Stimulated activated CD4-positive, alpha-beta T cell treated with anti-CD3 and anti-CD28 coated beads, Interleukin-2, amount 100 ng/mL, for 48 hours (primary cell): ENCODE measurements at regions not wholly inside any gene's neighbourhood (a gene's known extent, or its start where the extent isn't known, plus 50 kb on each side); places are given as distances from the start of the nearest gene placed in this dataset.
A peak's percentile ranks its signal among the peaks of the same experiment; 100 is the strongest.

Source experiments
- DNase-seq, 2 donors: peaks; one replicate each; pipeline ENCODE4 v3.0.0-alpha.2; 2020

- DNase-seq: no peak
Observed at GRCh38 chr11:104404231-104405175, 240.6 kb upstream of the PDGFD start.

DNA sequence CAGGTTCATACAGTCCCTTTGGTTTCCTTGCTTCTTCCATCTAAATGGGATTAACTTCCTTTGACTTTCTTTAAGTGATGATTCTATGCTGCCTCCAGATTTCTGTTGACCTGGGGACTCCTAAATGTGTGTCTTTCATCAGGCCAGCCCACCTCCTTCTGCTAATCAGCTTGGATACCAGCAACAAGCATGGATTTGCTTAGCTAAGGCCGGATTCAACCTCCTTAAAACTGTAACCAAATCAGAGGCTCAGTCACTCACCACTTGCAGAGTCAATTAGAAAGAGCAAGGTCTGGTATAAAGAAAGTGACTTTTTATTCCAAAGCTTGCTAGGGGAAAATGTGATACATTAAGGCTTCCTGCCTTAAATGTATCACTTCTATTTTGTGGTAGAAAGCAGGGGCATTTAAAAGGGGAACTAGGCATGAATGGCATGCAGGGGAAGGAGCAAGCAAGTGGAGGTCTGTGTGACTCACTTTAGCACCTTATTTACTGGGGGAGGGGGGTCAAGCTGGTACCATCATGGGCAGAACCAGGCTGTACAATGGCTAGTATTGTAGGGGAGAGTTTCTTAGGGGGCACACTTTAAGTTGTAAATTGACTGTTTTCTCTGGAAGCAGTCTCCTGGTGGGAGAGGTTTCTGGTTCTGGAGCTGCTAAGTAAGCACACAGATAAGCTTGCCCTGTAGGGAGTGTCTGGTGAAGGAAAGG, 239.0 kb upstream of the PDGFD start:
- no peak for DNase-seq

- DNase-seq: no peak
Observed at GRCh38 chr11:104394508-104394907, 230.6 kb upstream of the PDGFD start.

DNA sequence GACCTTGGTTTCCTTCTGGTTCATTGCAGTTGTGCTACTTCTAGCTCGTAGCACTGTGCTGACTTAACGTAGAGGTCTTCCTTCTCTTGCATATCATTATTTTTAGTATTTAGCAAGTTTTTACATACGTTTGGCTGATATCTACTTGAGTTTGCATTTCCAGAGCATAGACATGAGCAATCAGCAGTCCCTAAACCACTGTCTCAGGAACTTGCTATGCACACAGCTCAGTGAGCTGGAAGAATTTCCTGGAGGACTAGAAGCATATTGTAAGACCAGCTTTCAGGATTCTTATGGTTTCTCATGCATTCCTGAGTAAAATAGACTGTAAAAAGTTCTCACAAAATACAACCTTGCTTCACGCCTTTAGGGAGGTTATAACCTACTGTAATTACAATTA, 226.7 kb upstream of the PDGFD start:
- DNase-seq: no peak

- DNase-seq: no peak
Observed at GRCh38 chr11:104385884-104386283, 221.9 kb upstream of the PDGFD start.

- no peak for DNase-seq
Observed at GRCh38 chr11:104380358-104380757, 216.4 kb upstream of the PDGFD start.

DNA sequence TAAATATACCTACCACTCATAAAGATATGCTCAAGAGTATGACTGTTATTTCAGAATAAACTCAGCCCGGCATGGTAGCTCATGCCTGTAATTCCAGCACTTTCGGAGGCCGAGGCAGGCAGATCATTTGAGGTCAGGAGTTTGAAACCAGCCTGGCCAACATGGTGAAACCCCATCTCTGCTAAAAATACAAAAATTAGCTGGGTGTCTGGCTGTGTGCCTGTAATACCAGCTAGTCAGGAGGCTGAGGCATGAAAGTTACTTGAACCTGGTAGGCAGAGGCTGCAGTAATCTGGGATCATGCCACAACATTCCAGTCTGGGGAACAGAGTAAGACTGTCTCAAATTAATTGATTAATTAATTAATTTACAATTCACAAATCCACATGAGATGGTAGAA, 208.2 kb upstream of the PDGFD start:
- no peak for DNase-seq

DNA sequence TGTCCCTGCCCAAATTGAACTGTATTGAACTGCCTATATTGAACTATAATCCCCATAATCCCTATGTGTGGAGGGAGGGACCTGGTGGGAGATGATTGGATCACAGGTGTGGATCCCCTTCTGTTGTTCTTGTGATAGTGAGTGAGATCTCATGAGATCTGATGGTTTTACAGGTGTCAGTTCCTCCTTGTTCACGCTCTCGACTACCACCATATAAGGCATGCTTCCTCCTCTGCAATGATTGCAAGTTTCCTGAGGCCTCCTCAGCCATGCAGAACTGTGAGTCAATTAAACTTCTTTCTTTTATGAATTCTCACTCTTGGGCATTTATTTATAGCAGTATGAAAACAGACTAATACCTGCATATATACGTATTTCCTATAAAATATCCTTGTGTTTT, 206.5 kb upstream of the PDGFD start:
- DNase-seq: no peak

- no peak for DNase-seq
Observed at GRCh38 chr11:104369761-104370160, 205.8 kb upstream of the PDGFD start.

- DNase-seq: no peak
Observed at GRCh38 chr11:104366321-104366734, 202.4 kb upstream of the PDGFD start.

DNA sequence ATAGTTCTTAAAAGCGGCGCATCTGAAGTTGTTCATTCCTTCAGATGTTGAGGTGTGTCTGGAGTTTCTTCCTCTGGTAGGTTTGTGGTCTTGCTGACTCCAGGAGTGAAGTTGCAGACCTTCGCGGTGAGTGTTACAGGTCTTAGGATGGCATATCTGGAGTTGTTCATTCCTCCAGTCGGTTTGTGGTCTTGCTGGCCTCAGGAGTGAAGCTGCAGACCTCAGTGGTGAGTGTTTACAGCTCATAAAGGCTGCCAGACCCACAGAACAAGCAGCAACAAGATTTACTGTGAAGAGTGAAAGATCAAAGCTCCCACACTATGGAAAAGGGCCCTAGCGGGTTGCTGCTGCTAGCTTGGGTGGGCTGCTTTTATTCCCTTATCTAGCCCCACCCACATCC, 201.7 kb upstream of the PDGFD start:
- no peak for DNase-seq

DNA sequence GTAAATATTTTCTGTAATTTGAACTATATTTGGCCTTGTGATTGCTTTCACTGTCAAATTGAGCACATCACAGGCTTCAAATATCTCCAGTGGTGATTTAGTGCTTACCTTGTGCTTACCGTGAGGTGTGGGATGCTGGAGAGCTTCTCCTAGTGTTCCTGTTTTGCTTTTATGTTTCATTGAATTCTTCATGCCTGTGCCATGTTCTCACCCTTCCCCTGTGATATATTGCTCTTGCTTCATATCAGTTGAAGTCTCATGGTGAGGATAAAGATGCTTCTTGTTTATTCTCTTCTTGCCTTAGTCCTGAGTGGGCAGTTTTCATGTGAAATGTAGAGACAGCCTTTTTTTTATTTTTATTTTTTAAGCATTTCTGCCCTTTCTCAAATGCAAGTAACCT, 198.0 kb upstream of the PDGFD start:
- DNase-seq: no peak

GRCh38 chr11:104352036-104352435, 188.1 kb upstream of the PDGFD start:
- DNase-seq: no peak

GRCh38 chr11:104343578-104343977, 179.6 kb upstream of the PDGFD start:
- DNase-seq: no peak

DNA sequence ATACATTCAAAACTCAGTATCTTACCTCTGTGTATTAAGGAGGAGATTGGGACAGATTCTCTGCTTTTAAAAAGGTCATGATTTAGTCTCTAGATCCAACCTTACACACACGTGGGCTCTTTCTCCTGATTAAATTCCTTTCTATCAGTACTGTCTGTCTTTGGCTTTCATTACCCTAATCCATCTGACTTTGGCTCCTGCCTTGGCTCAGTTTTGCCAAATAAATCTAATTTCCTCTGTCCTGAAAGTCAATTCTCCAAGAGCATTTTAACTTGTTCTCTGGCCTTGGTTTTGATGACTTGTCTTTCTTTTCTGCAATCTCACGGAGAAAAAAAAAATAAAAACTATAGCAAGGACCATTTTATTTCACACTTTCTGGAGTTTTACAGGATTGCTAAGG, 176.6 kb upstream of the PDGFD start:
- DNase-seq: no peak

GRCh38 chr11:104339380-104339831, 175.5 kb upstream of the PDGFD start:
- DNase-seq: no peak

DNA sequence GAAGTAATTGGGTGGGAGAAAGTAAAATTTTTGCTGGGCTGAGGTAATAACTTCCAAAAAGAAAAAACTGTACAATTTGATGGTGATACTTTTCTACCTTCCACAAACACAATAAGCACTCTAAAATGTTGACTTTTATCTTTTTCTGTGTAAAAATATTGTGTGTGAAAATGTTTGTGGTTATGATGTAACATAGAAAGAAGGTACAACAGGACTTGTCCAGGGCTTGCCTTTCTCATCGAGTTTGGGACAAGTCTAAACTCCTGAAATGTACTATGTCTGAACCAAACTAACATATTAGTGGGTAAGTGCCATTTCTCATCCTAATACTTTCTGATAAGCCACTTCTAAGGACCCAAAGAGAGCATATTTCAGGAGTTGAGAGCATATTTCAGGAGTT, 174.2 kb upstream of the PDGFD start:
- no peak for DNase-seq

DNA sequence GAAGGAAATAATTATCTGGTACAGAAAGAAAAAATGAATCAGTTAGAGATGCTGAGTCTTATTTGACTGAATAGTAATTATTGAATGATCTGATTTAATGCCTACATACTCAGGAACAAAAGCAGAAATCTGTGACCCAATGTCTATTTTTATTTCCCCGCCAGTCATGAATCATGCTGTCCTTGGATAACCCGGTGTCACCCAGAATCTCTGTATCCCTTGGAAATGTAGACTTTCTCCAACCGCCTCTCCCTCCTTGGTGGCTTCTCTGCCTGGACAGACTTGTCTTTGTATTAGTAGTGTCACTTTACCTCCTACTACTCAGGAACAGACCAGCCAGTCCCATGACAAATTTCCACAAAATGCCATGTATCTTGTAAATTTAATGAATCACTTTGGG, 173.3 kb upstream of the PDGFD start:
- DNase-seq: no peak

GRCh38 chr11:104333977-104334376, 170.0 kb upstream of the PDGFD start:
- peak in 1 of 2 donors; percentile 1 for DNase-seq

GRCh38 chr11:104332110-104332509, 168.2 kb upstream of the PDGFD start:
- DNase-seq: no peak

DNA sequence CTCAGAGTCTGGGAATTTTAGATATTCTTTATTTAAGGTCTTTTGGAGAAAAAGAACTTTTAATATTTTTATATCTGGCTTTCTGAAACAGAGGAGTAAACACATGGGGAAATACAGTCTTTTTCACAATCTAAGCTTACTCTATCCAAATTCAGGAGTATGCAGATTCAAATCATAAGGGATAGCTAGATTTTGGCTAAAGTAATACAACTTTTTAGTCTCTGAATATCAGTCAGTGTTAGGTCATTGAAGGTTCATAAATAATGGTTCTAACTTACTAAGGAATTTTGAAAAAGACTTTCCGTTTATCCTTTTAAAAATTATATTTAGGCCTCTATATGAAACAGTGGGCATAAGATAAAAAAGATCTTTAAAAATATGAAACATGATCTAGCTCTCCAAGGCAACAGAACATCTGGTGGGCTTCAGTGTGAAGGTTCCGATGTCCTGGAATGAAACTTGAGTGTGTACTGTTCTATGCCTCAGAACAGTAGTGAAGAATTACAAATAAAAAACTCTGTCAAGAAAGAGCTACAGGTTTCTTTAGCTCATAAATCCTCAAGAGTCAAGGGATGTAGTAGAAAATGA, 165.2 kb upstream of the PDGFD start:
- DNase-seq: no peak

DNA sequence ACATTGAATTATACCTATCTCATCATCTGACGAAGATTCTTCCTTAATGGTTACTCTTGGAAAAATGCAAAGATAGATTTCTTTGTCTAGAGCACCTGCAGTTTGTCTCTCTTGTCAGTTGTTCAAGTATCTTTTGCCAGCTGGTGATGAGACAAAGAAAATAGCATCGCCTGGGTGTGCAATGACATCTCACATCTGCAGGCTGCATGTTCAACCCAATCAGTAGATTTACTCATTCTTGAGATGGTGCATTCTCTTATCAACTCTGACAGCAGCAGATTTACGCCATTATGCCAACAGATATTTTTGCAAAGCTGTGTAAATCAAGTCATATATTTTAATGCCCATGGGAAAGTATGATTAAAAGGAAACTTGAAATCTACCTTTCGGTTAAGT, 164.6 kb upstream of the PDGFD start:
- DNase-seq: no peak

DNA sequence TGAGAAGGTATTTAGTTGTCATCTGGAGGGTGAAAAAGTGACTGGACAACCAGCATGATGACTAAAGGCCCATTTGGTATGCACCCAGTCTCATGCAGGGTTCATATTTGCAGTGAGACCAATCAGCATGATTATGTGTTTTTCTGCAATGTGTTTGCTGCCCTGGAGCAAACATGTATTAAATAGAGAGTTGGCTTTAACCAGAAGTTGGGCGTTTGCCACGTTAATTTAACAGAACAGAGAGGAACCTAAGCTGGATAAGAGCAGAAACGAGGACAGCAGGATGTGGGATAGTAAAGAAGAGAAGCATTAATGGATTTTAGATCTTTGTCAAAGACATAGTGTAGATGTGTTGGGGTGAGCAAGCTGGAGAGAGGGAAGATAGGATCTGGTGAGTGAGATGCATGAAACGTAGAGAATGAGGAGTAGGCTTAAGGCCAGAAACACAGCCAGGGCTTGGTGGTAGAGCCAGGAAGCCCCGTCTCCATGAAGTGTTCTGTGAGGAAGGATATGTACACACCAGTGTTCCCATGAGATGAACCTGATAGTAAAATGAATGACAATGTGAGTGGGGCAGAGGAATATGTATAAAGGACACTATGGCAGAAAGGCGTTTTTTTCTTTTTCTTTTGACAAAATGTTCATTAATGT, 164.0 kb upstream of the PDGFD start:
- DNase-seq: no peak
